SK-N-SH treated with all-trans-retinoic acid at 6 μM for 48 hours (cell line): ENCODE measurements at regions not wholly inside any gene's neighbourhood (a gene's known extent, or its start where the extent isn't known, plus 50 kb on each side); places are given as distances from the start of the nearest gene placed in this dataset.
"Not testable (repeated sequence)": the region's sequence is repeated elsewhere in the genome, so short reads cannot be mapped to it uniquely, and the experiment has no call there.

Experiments
- ARNTL ChIP-seq: fragments of 450-650 bp; formaldehyde crosslinking; IDR thresholded peaks from 2 replicates; pipeline ENCODE4 v1.5.0; 2020; ENCODE audit warnings: low read depth, mild to moderate bottlenecking, moderate library complexity, borderline replicate concordance
- BACH2 ChIP-seq: fragments of 250-450 bp; sonication (Bioruptor Pico); IDR thresholded peaks from 2 replicates; pipeline ENCODE4 v1.9.0; 2021; ENCODE audit warnings: mild to moderate bottlenecking, borderline replicate concordance
- CSDC2 ChIP-seq: fragments of 250-450 bp; sonication (Bioruptor Pico); IDR thresholded peaks from 2 replicates; pipeline ENCODE4 v1.5.0; 2020; ENCODE audit warnings: mild to moderate bottlenecking, moderate library complexity
- ESRRG ChIP-seq: fragments of 250-450 bp; sonication (Bioruptor Pico); IDR thresholded peaks from 2 replicates; pipeline ENCODE4 v1.6.1; 2021; ENCODE audit warnings: mild to moderate bottlenecking
- GLIS3 ChIP-seq: fragments of 250-450 bp; sonication (Bioruptor Pico); IDR thresholded peaks from 2 replicates; pipeline ENCODE4 v1.5.0; 2020; ENCODE audit warnings: mild to moderate bottlenecking, moderate library complexity
- OSR1 ChIP-seq: fragments of 250-450 bp; sonication (Bioruptor Pico); IDR thresholded peaks from 2 replicates; pipeline ENCODE4 v1.8.0; 2022; ENCODE audit warnings: moderate library complexity, mild to moderate bottlenecking, inconsistent platforms
- PPARA ChIP-seq: fragments of 250-450 bp; sonication (Bioruptor Pico); IDR thresholded peaks from 2 replicates; pipeline ENCODE4 v1.5.0; 2020; ENCODE audit warnings: mild to moderate bottlenecking, borderline replicate concordance
- RARB ChIP-seq: fragments of 250-450 bp; sonication (Bioruptor Pico); IDR thresholded peaks from 2 replicates; pipeline ENCODE4 v1.8.0; 2021; ENCODE audit warnings: mild to moderate bottlenecking, moderate library complexity
- SNAI2 ChIP-seq: fragments of 250-450 bp; sonication (Bioruptor Pico); IDR thresholded peaks from 2 replicates; pipeline ENCODE4 v1.5.0; 2020; ENCODE audit warnings: mild to moderate bottlenecking, moderate library complexity
- ZFP3 ChIP-seq: fragments of 250-450 bp; sonication (Bioruptor Pico); IDR thresholded peaks from 2 replicates; pipeline ENCODE4 v1.5.0; 2020; ENCODE audit warnings: mild to moderate bottlenecking, moderate library complexity

- not testable (repeated sequence) for TF ChIP-seq OSR1 (CRISPR knock-in tag); BACH2; ESRRG; RARB (CRISPR knock-in tag); CSDC2; GLIS3 (CRISPR knock-in tag); PPARA (CRISPR knock-in tag); ZFP3 (CRISPR knock-in tag); ARNTL (CRISPR knock-in tag); SNAI2
Observed at GRCh38 chr5:159502116-159502515, 171.8 kb upstream of the IL12B start.
